ENCODE measurements at regions not wholly inside any gene's neighbourhood (a gene's known extent, or its start where the extent isn't known, plus 50 kb on each side); places are given as distances from the start of the nearest gene placed in this dataset.

- 72 to 75% methylated on average over 8 to 21 of the region's 22 CpGs for WGBS, 2 donors (ENCODE audit: low coverage in 1 of 2)
- no peak overlapping the region for H3K27ac ChIP-seq
- DNase-seq: peak; percentile 1
- in situ Hi-C loops (cut with MboI; ENCODE audit: low pct_ligation_motif_present in 1 of 4, low pct_unique_long_range_greater_than_20kb in 1 of 4, low sequenced_read_pairs in 3 of 4) (no loop called here), intact Hi-C loops (cut with DNase I; ENCODE audit: low total_unique reads) (no loop called here)
- no peaks in the 10 kb centered on the region for H3K9me3 ChIP-seq
- H3K36me3 ChIP-seq: no peaks in the 10 kb centered on the region
- H3K4me3 ChIP-seq: no peak overlapping the region
- no peaks in the 10 kb centered on the region for H3K4me1 ChIP-seq
- TF ChIP-seq POLR2A (IDR thresholded peaks at IDR 0.05): no peak
- TF ChIP-seq CTCF (IDR thresholded peaks at IDR 0.05): no peak
- no peak for TF ChIP-seq EP300 (IDR thresholded peaks at IDR 0.05; ENCODE audit: low read depth)
- no peak for TF ChIP-seq POLR2AphosphoS5 (IDR thresholded peaks at IDR 0.05)
- peaks cover 5% of the 10 kb centered on the region for H3K27me3 ChIP-seq
These were observed 123.3 kb downstream of the PAPOLA start for GRCh38 chr14:96625426-96625985.

- no peaks in the 10 kb centered on the region for H3K36me3 ChIP-seq
- H3K4me3 ChIP-seq: no peak overlapping the region
- intact Hi-C loops (cut with DNase I; ENCODE audit: low total_unique reads) (no loop called here), in situ Hi-C loops (cut with MboI; ENCODE audit: low pct_ligation_motif_present in 1 of 4, low pct_unique_long_range_greater_than_20kb in 1 of 4, low sequenced_read_pairs in 3 of 4) (no loop called here)
- peak; percentile 1 for DNase-seq
- no peaks in the 10 kb centered on the region for H3K9me3 ChIP-seq
- H3K27me3 ChIP-seq: peaks cover 5% of the 10 kb centered on the region
- no peak overlapping the region for H3K27ac ChIP-seq
- 34 to 59% methylated on average over 2 to 16 of the region's 16 CpGs for WGBS, 2 donors (ENCODE audit: low coverage in 1 of 2)
- no peaks in the 10 kb centered on the region for H3K4me1 ChIP-seq
- TF ChIP-seq CTCF (IDR thresholded peaks at IDR 0.05) (no peak), POLR2AphosphoS5 (IDR thresholded peaks at IDR 0.05) (no peak), EP300 (IDR thresholded peaks at IDR 0.05; ENCODE audit: low read depth) (no peak), POLR2A (IDR thresholded peaks at IDR 0.05) (no peak)
These were observed 124.1 kb downstream of the PAPOLA start for GRCh38 chr14:96626121-96626768.

- in situ Hi-C loops (cut with MboI; ENCODE audit: low pct_ligation_motif_present in 1 of 4, low pct_unique_long_range_greater_than_20kb in 1 of 4, low sequenced_read_pairs in 3 of 4) (no loop called here), intact Hi-C loops (cut with DNase I; ENCODE audit: low total_unique reads) (no loop called here)
- Histone ChIP-seq H3K9me3 (no peaks in the 10 kb centered on the region), H3K27me3 (peaks cover 5% of the 10 kb centered on the region), H3K4me3 (no peak overlapping the region), H3K36me3 (no peaks in the 10 kb centered on the region), H3K27ac (no peak overlapping the region), H3K4me1 (no peaks in the 10 kb centered on the region)
- TF ChIP-seq EP300 (IDR thresholded peaks at IDR 0.05; ENCODE audit: low read depth) (no peak), POLR2AphosphoS5 (IDR thresholded peaks at IDR 0.05) (no peak), CTCF (IDR thresholded peaks at IDR 0.05) (no peak), POLR2A (IDR thresholded peaks at IDR 0.05) (no peak)
- no peak for DNase-seq
- 68% methylated on average over 14 of the region's 14 CpGs; no CpG with 5 or more reads in 1 of the 2 donors for WGBS, 2 donors (ENCODE audit: low coverage in 1 of 2)
These were observed 124.7 kb downstream of the PAPOLA start for GRCh38 chr14:96626916-96627315.

- Histone ChIP-seq H3K27me3 (peaks cover 5% of the 10 kb centered on the region), H3K4me3 (no peak overlapping the region), H3K27ac (no peak overlapping the region), H3K4me1 (no peaks in the 10 kb centered on the region), H3K36me3 (no peaks in the 10 kb centered on the region), H3K9me3 (no peaks in the 10 kb centered on the region)
- WGBS, 2 donors (ENCODE audit: low coverage in 1 of 2): 37 to 52% methylated on average over 4 of the region's 4 CpGs
- intact Hi-C loops (cut with DNase I; ENCODE audit: low total_unique reads) (no loop called here), in situ Hi-C loops (cut with MboI; ENCODE audit: low pct_ligation_motif_present in 1 of 4, low pct_unique_long_range_greater_than_20kb in 1 of 4, low sequenced_read_pairs in 3 of 4) (no loop called here)
- no peak for TF ChIP-seq POLR2AphosphoS5 (IDR thresholded peaks at IDR 0.05)
- no peak for TF ChIP-seq EP300 (IDR thresholded peaks at IDR 0.05; ENCODE audit: low read depth)
- TF ChIP-seq CTCF (IDR thresholded peaks at IDR 0.05): no peak
- no peak for TF ChIP-seq POLR2A (IDR thresholded peaks at IDR 0.05)
- no peak for DNase-seq
These were observed 125.2 kb downstream of the PAPOLA start for GRCh38 chr14:96627386-96627785.

Data from transverse colon (tissue), 4 donors.